Endodermal cell (in vitro differentiated cells): ENCODE measurements at regions not wholly inside any gene's neighbourhood (a gene's known extent, or its start where the extent isn't known, plus 50 kb on each side); places are given as distances from the start of the nearest gene placed in this dataset.

Experiments used
- DNase-seq: peaks from one replicate; pipeline ENCODE4 v3.0.0-alpha.2; 2017
- H3K27ac ChIP-seq: 2 replicates; pipeline ENCODE4 v1.5.1; 2013; ENCODE audit warnings: mild to moderate bottlenecking, low read depth, low read length, moderate library complexity
- H3K27me3 ChIP-seq: 2 replicates; pipeline ENCODE4 v1.6.1; 2013; ENCODE audit warnings: mild to moderate bottlenecking, low read length, moderate library complexity; ENCODE audit not compliant: insufficient read depth, control insufficient read depth, poor library complexity, severe bottlenecking
- H3K36me3 ChIP-seq: 2 replicates; pipeline ENCODE4 v1.7.0; 2013; ENCODE audit warnings: mild to moderate bottlenecking, low read length, moderate library complexity; ENCODE audit not compliant: control insufficient read depth, insufficient read depth
- H3K4me1 ChIP-seq: one replicate; pipeline ENCODE4 v1.7.0; 2013; ENCODE audit warnings: low read length; ENCODE audit not compliant: control insufficient read depth, insufficient read depth
- H3K4me3 ChIP-seq: 2 replicates; pipeline ENCODE4 v1.5.1; 2013; ENCODE audit warnings: mild to moderate bottlenecking, low read length, moderate library complexity
- H3K9ac ChIP-seq: 2 replicates; pipeline ENCODE4 v1.6.1; 2013; ENCODE audit warnings: mild to moderate bottlenecking, low read length, moderate library complexity; ENCODE audit not compliant: poor library complexity, severe bottlenecking; ENCODE audit errors: extremely low read depth
- H3K9me3 ChIP-seq: 2 replicates; pipeline ENCODE4 v1.6.1; 2013; ENCODE audit warnings: mild to moderate bottlenecking, low read length, moderate library complexity; ENCODE audit not compliant: control insufficient read depth
- H3K27ac Mint-ChIP-seq: 2 replicates; pipeline ENCODE4 v1.8.0; 2020; ENCODE audit warnings: mixed read lengths
- H3K27me3 Mint-ChIP-seq: 2 replicates; pipeline ENCODE4 v1.8.0; 2021; ENCODE audit warnings: mild to moderate bottlenecking, mixed read lengths; ENCODE audit not compliant: insufficient read depth
- H3K36me3 Mint-ChIP-seq: 2 replicates; pipeline ENCODE4 v1.8.0; 2020; ENCODE audit warnings: low read depth, mixed read lengths
- H3K4me1 Mint-ChIP-seq: 2 replicates; pipeline ENCODE4 v1.8.0; 2020; ENCODE audit warnings: mixed read lengths
- H3K4me3 Mint-ChIP-seq: 2 replicates; pipeline ENCODE4 v1.8.0; 2020; ENCODE audit warnings: mild to moderate bottlenecking, moderate library complexity, mixed read lengths
- H3K9me3 Mint-ChIP-seq: 2 replicates; pipeline ENCODE4 v1.8.0; 2020; ENCODE audit warnings: mild to moderate bottlenecking, mixed read lengths
- CTCF ChIP-seq: fragments of 200-600 bp; sonication (generic); conservative IDR thresholded peaks from 2 replicates; pipeline ENCODE4 v1.5.0; 2021; ENCODE audit warnings: antibody characterized with exemption, mild to moderate bottlenecking
- WGBS, 2 experiments: methylation state at CpG; one replicate each; pipeline versions ENCODE4 v1.1.5 to v1.1.7; 2013; ENCODE audit warnings: missing lambda C conversion rate in 2 of 2, mixed read lengths in 1 of 2; ENCODE audit not compliant: insufficient coverage in 1 of 2, insufficient read length in 1 of 2; 5-methylcytosine and 5-hydroxymethylcytosine counted together

- 83 to 85% methylated on average over 7 to 8 of the region's 8 CpGs for WGBS, 2 experiments
- no peak overlapping the region for H3K9ac ChIP-seq
- no peak overlapping the region for H3K4me3 Mint-ChIP-seq
- no peak overlapping the region for H3K27ac Mint-ChIP-seq
- H3K4me1 ChIP-seq: no peaks in the 10 kb centered on the region
- H3K9me3 ChIP-seq: peaks cover 8% of the 10 kb centered on the region
- H3K9me3 Mint-ChIP-seq: peaks cover 10% of the 10 kb centered on the region
- H3K27me3 Mint-ChIP-seq: no peaks in the 10 kb centered on the region
- H3K36me3 ChIP-seq: no peaks in the 10 kb centered on the region
- peaks cover 9% of the 10 kb centered on the region for H3K4me1 Mint-ChIP-seq
- H3K27ac ChIP-seq: no peak overlapping the region
- no peak for TF ChIP-seq CTCF
- H3K4me3 ChIP-seq: no peak overlapping the region
- H3K36me3 Mint-ChIP-seq: no peaks in the 10 kb centered on the region
- no peak for DNase-seq
- H3K27me3 ChIP-seq: no peaks in the 10 kb centered on the region
Measured at GRCh38 chr21:38729754-38730379, 75.9 kb upstream of the ETS2 start.

DNA sequence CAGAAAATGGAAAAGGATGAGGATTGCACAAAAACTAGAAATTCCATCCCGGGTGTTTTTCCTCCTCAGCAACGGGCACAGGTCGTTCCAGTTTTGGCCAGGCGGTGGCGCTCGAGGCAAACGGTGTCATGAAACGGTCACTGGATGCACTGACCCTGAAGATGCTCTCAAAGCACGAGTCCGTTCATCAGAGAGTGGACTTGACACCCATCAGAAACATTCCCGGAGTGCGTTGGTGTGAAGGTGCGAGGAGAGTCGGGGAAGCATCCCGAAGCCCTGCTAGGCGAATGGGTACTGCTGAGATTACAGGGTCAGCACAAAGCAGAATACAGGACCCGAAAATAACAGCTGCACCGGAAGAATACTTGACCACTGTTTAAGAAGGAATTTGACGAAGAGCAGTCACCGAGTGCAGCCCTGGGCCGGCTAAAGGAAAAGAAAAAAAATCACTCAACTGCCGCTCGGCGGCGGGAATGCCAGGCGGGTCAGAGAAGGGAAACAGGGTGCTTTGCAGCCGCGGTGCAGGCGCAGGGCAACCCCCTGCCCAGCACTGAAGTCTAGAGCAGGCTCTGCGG is 71.7 kb upstream of the ETS2 start:
- Histone ChIP-seq H3K36me3 (no peaks in the 10 kb centered on the region), H3K27ac (no peak overlapping the region), H3K27me3 (no peaks in the 10 kb centered on the region), H3K4me1 (no peaks in the 10 kb centered on the region), H3K9ac (no peak overlapping the region), H3K9me3 (no peaks in the 10 kb centered on the region), H3K4me3 (peak overlapping the region; percentile 69)
- TF ChIP-seq CTCF: peak; percentile 93
- H3K9me3 Mint-ChIP-seq: no peaks in the 10 kb centered on the region
- peaks cover 9% of the 10 kb centered on the region for H3K4me1 Mint-ChIP-seq
- no peak overlapping the region for H3K27ac Mint-ChIP-seq
- peaks cover 4% of the 10 kb centered on the region for H3K27me3 Mint-ChIP-seq
- no peaks in the 10 kb centered on the region for H3K36me3 Mint-ChIP-seq
- 2 to 7% methylated on average over 25 to 30 of the region's 30 CpGs for WGBS, 2 experiments
- DNase-seq: peak; percentile 96
- peak overlapping the region; percentile 35 for H3K4me3 Mint-ChIP-seq

GRCh38 chr21:38734646-38735365 is 70.9 kb upstream of the ETS2 start:
- H3K27ac Mint-ChIP-seq: no peak overlapping the region
- H3K36me3 Mint-ChIP-seq: no peaks in the 10 kb centered on the region
- Histone ChIP-seq H3K4me1 (no peaks in the 10 kb centered on the region), H3K27ac (no peak overlapping the region), H3K36me3 (no peaks in the 10 kb centered on the region), H3K9ac (no peak overlapping the region), H3K4me3 (peak overlapping the region; percentile 69), H3K27me3 (no peaks in the 10 kb centered on the region), H3K9me3 (no peaks in the 10 kb centered on the region)
- peaks cover 7% of the 10 kb centered on the region for H3K4me1 Mint-ChIP-seq
- no peak for DNase-seq
- peak overlapping the region; percentile 35 for H3K4me3 Mint-ChIP-seq
- H3K9me3 Mint-ChIP-seq: no peaks in the 10 kb centered on the region
- 54 to 90% methylated on average over 2 to 7 of the region's 8 CpGs for WGBS, 2 experiments
- no peak for TF ChIP-seq CTCF
- peaks cover 4% of the 10 kb centered on the region for H3K27me3 Mint-ChIP-seq
